ENCODE measurements at regions not wholly inside any gene's neighbourhood (a gene's known extent, or its start where the extent isn't known, plus 50 kb on each side); places are given as distances from the start of the nearest gene placed in this dataset.

- TF ChIP-seq MAX (IDR thresholded peaks at IDR 0.05; ENCODE audit: low read depth, low read length) (no peak), POLR2A (IDR thresholded peaks at IDR 0.05; ENCODE audit: extremely low read depth, insufficient read length) (no peak), MYC (IDR thresholded peaks at IDR 0.05; ENCODE audit: low read depth, low read length) (no peak), CTCF (IDR thresholded peaks at IDR 0.05; ENCODE audit: low read depth, low read length) (no peak)
- no peak for DNase-seq (ENCODE audit: low read depth)
- H3K4me3 ChIP-seq (ENCODE audit: low read depth, low read length): no peak overlapping the region
Measured at GRCh38 chr7:54878339-54878738, 119.3 kb upstream of the SEC61G start.

- no peak for DNase-seq (ENCODE audit: low read depth)
- no peak overlapping the region for H3K4me3 ChIP-seq (ENCODE audit: low read depth, low read length)
- TF ChIP-seq POLR2A (IDR thresholded peaks at IDR 0.05; ENCODE audit: extremely low read depth, insufficient read length) (no peak), MAX (IDR thresholded peaks at IDR 0.05; ENCODE audit: low read depth, low read length) (no peak), CTCF (IDR thresholded peaks at IDR 0.05; ENCODE audit: low read depth, low read length) (no peak), MYC (IDR thresholded peaks at IDR 0.05; ENCODE audit: low read depth, low read length) (no peak)
Measured at GRCh38 chr7:54879776-54880175, 120.8 kb upstream of the SEC61G start.

GRCh38 chr7:54880326-54880989 is 121.4 kb upstream of the SEC61G start:
- no peak overlapping the region for H3K4me3 ChIP-seq (ENCODE audit: low read depth, low read length)
- no peak for DNase-seq (ENCODE audit: low read depth)
- TF ChIP-seq POLR2A (IDR thresholded peaks at IDR 0.05; ENCODE audit: extremely low read depth, insufficient read length): no peak
- no peak for TF ChIP-seq MAX (IDR thresholded peaks at IDR 0.05; ENCODE audit: low read depth, low read length)
- no peak for TF ChIP-seq CTCF (IDR thresholded peaks at IDR 0.05; ENCODE audit: low read depth, low read length)
- TF ChIP-seq MYC (IDR thresholded peaks at IDR 0.05; ENCODE audit: low read depth, low read length): no peak

- H3K4me3 ChIP-seq (ENCODE audit: low read depth, low read length): no peak overlapping the region
- TF ChIP-seq CTCF (IDR thresholded peaks at IDR 0.05; ENCODE audit: low read depth, low read length) (no peak), MYC (IDR thresholded peaks at IDR 0.05; ENCODE audit: low read depth, low read length) (no peak), POLR2A (IDR thresholded peaks at IDR 0.05; ENCODE audit: extremely low read depth, insufficient read length) (no peak), MAX (IDR thresholded peaks at IDR 0.05; ENCODE audit: low read depth, low read length) (no peak)
- DNase-seq (ENCODE audit: low read depth): no peak
Measured at GRCh38 chr7:54881816-54882520, 123.0 kb upstream of the SEC61G start.

- no peak for TF ChIP-seq MAX (IDR thresholded peaks at IDR 0.05; ENCODE audit: low read depth, low read length)
- no peak for TF ChIP-seq CTCF (IDR thresholded peaks at IDR 0.05; ENCODE audit: low read depth, low read length)
- TF ChIP-seq MYC (IDR thresholded peaks at IDR 0.05; ENCODE audit: low read depth, low read length): no peak
- TF ChIP-seq POLR2A (IDR thresholded peaks at IDR 0.05; ENCODE audit: extremely low read depth, insufficient read length): no peak
- no peak for DNase-seq (ENCODE audit: low read depth)
- H3K4me3 ChIP-seq (ENCODE audit: low read depth, low read length): no peak overlapping the region
Measured at GRCh38 chr7:54882694-54883093, 123.7 kb upstream of the SEC61G start.
